ENCODE measurements at regions not wholly inside any gene's neighbourhood (a gene's known extent, or its start where the extent isn't known, plus 50 kb on each side); places are given as distances from the start of the nearest gene placed in this dataset.
"Not testable (repeated sequence)": the region's sequence is repeated elsewhere in the genome, so short reads cannot be mapped to it uniquely, and the experiment has no call there.

- DNase-seq (ENCODE audit: low spot score), result no peak
Observed at GRCh38 chr13:87553142-87553541, 118.0 kb upstream of the SLITRK5 start.

- DNase-seq (ENCODE audit: low spot score), result no peak
Observed at GRCh38 chr13:87554045-87554444, 117.1 kb upstream of the SLITRK5 start.

GRCh38 chr13:87557788-87558187 is 113.4 kb upstream of the SLITRK5 start:
- DNase-seq (ENCODE audit: low spot score), result no peak

- not testable (repeated sequence) for DNase-seq (ENCODE audit: low spot score)
Observed at GRCh38 chr13:87561580-87561979, 109.6 kb upstream of the SLITRK5 start.

- DNase-seq (ENCODE audit: low spot score), result no peak
Observed at GRCh38 chr13:87570669-87571068, 100.5 kb upstream of the SLITRK5 start.

GRCh38 chr13:87582399-87582798 is 88.8 kb upstream of the SLITRK5 start:
- DNase-seq (ENCODE audit: low spot score), result no peak

- DNase-seq (ENCODE audit: low spot score), result no peak
Observed at GRCh38 chr13:87590518-87590917, 80.7 kb upstream of the SLITRK5 start.

- not testable (repeated sequence) for DNase-seq (ENCODE audit: low spot score)
Observed at GRCh38 chr13:87604437-87604836, 66.7 kb upstream of the SLITRK5 start.

- DNase-seq (ENCODE audit: low spot score), result no peak
Observed at GRCh38 chr13:87607266-87607665, 63.9 kb upstream of the SLITRK5 start.

- DNase-seq (ENCODE audit: low spot score), result no peak
Observed at GRCh38 chr13:87614276-87614675, 56.9 kb upstream of the SLITRK5 start.
